Panc1 (cell line): ENCODE measurements at regions not wholly inside any gene's neighbourhood (a gene's known extent, or its start where the extent isn't known, plus 50 kb on each side); places are given as distances from the start of the nearest gene placed in this dataset.

ENCODE experiments used
- POLR2AphosphoS5 ChIP-seq: IDR thresholded peaks from 2 replicates; pipeline ENCODE4 v1.6.1; 2012; ENCODE audit warnings: mild to moderate bottlenecking, low read depth, low read length, moderate library complexity
- REST ChIP-seq, 2 experiments: IDR thresholded peaks; 2 replicates each; pipeline ENCODE4 v1.6.1; 2011 to 2012; ENCODE audit warnings: low read depth in 2 of 2, control low read depth in 1 of 2, low read length in 1 of 2, mild to moderate bottlenecking in 1 of 2, moderate library complexity in 1 of 2; ENCODE audit not compliant: insufficient read depth in 1 of 2
- SIN3A ChIP-seq: IDR thresholded peaks from 2 replicates; pipeline ENCODE4 v1.6.1; 2012; ENCODE audit warnings: low read depth, mild to moderate bottlenecking, low read length, moderate library complexity, borderline replicate concordance; ENCODE audit not compliant: insufficient read depth
- TCF7L2 ChIP-seq: IDR thresholded peaks from 2 replicates; pipeline ENCODE4 v1.6.1; 2011; ENCODE audit warnings: mild to moderate bottlenecking, low read depth, low read length, inconsistent platforms
- TF ChIP-seq, protein P1 (sequence below): fragments of 450-650 bp; IDR thresholded peaks from 2 replicates; pipeline ENCODE4 v1.5.1; 2017; ENCODE audit warnings: mild to moderate bottlenecking

DNA sequence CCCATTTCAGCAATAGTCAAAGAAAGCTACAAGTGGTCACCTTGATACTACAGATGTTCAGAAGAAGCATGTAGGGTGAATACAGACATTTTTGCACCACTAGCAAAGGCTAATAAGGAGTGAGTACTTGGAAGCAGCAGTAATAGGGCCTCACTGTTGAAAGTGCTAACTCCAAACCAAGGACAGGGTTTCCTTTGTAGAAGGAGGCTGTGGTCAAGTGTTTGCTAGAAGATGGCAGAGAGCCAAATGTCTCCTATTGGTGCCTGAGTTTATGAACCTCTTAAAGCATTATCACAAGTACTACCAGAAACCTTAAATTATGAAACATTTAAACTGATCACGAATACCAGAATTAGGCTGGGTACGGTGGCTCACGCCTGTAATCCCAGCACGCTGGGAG lies 308.1 kb downstream of the ZEB2 start:
- TF ChIP-seq, protein P1, sequence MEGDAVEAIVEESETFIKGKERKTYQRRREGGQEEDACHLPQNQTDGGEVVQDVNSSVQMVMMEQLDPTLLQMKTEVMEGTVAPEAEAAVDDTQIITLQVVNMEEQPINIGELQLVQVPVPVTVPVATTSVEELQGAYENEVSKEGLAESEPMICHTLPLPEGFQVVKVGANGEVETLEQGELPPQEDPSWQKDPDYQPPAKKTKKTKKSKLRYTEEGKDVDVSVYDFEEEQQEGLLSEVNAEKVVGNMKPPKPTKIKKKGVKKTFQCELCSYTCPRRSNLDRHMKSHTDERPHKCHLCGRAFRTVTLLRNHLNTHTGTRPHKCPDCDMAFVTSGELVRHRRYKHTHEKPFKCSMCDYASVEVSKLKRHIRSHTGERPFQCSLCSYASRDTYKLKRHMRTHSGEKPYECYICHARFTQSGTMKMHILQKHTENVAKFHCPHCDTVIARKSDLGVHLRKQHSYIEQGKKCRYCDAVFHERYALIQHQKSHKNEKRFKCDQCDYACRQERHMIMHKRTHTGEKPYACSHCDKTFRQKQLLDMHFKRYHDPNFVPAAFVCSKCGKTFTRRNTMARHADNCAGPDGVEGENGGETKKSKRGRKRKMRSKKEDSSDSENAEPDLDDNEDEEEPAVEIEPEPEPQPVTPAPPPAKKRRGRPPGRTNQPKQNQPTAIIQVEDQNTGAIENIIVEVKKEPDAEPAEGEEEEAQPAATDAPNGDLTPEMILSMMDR = no peak
- TF ChIP-seq SIN3A (no peak), REST (IDR thresholded peaks at IDR 0.05; ENCODE audit: insufficient read depth in 1 of 2, low read depth in 2 of 2, low read length in 1 of 2) (no peak), TCF7L2 (no peak), POLR2AphosphoS5 (no peak)
